OCI-LY7 (cell line): ENCODE measurements at regions not wholly inside any gene's neighbourhood (a gene's known extent, or its start where the extent isn't known, plus 50 kb on each side); places are given as distances from the start of the nearest gene placed in this dataset.

ENCODE experiments used
- CTCF ChIP-seq: fragments of 200-600 bp; sonication (generic); conservative IDR thresholded peaks from 2 replicates; pipeline ENCODE4 v1.5.1; 2014; ENCODE audit warnings: mild to moderate bottlenecking, antibody characterized with exemption, low read length, moderate library complexity, mixed read lengths
- EZH2phosphoT487 ChIP-seq: fragments of 200-600 bp; sonication (generic); IDR thresholded peaks from 2 replicates; pipeline ENCODE4 v1.6.1; 2018; ENCODE audit warnings: low read depth, borderline replicate concordance, mild to moderate bottlenecking, mixed run types, antibody characterized with exemption, low read length, moderate library complexity, mixed read lengths

DNA sequence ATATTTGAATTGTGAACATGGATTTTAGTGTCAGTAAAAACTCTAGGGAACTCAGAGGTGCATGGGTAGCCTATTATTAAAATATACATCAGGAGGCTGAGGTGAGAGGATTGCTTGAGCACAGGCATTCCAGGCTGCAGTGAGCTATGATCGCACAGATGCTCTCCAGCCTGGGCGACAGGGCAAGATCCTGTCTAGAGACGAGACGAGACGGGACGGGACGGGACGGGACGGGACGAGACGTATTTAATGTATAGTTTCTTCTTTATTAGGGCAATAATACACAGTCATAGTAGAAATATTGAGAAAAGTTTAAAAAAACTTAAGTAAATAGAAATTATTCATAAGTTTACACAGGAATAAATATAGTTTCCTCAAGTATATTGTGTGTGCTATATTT lies 89.3 kb downstream of the DIPK2A start:
- TF ChIP-seq CTCF, result no peak
- no peak for TF ChIP-seq EZH2phosphoT487
